SK-N-SH (cell line): ENCODE measurements at regions not wholly inside any gene's neighbourhood (a gene's known extent, or its start where the extent isn't known, plus 50 kb on each side); places are given as distances from the start of the nearest gene placed in this dataset.

Experiments
- CTCF ChIA-PET: fragments of 300-600, 350-600 bp; formaldehyde crosslinking; extraction: SDS; loops from one replicate; lab custom pipeline; 2021; lab: Yijun Ruan, JAX
- POLR2A ChIA-PET: fragments of 350-600 bp; sonication (Branson Sonifier 250); formaldehyde crosslinking; extraction: SDS; loops from one replicate; lab custom pipeline; 2020; ENCODE audit warnings: antibody characterized with exemption, inconsistent platforms; lab: Yijun Ruan, JAX
- DNase-seq: peaks from one replicate; pipeline ENCODE4 v3.0.0; 2012
- H2AFZ ChIP-seq: fragments of 200-600 bp; sonication (generic); 2 replicates; pipeline ENCODE4 v1.8.1; 2016; ENCODE audit warnings: antibody characterized with exemption, mild to moderate bottlenecking, low read depth
- H3F3A ChIP-seq: fragments of 200-600 bp; sonication (generic); replicated peaks from 2 replicates; pipeline ENCODE3; 2016; ENCODE audit warnings: antibody characterized with exemption, mild to moderate bottlenecking; ENCODE audit not compliant: insufficient read depth
- H3K27ac ChIP-seq, 2 experiments: fragments of 200-500 bp in 1 of 2; fragments of 200-600 bp in 1 of 2; sonication (Bioruptor generic) in 1 of 2; sonication (generic), shearing (Covaris generic) in 1 of 2; 2 replicates each; pipeline versions ENCODE4 v1.5.1 to v1.6.1; 2014 to 2016; ENCODE audit warnings: low read depth in 2 of 2, inconsistent platforms in 1 of 2, low read length in 1 of 2, mild to moderate bottlenecking in 1 of 2, mixed read lengths in 1 of 2
- H3K27me3 ChIP-seq: fragments of 200-600 bp; sonication (generic), shearing (Covaris generic); 2 replicates; pipeline ENCODE4 v1.6.1; 2016; ENCODE audit warnings: mixed run types; ENCODE audit not compliant: insufficient read depth
- H3K36me3 ChIP-seq, 2 experiments: fragments of 200-500 bp in 1 of 2; fragments of 200-600 bp in 1 of 2; sonication (Bioruptor generic) in 1 of 2; sonication (generic) in 1 of 2; replicated peaks in 1 of 2; 2 replicates each; pipeline versions ENCODE3 to v1.5.1; 2014 to 2016; ENCODE audit warnings: low read length in 1 of 2, mild to moderate bottlenecking in 1 of 2; ENCODE audit not compliant: insufficient read depth in 2 of 2, control insufficient read depth in 1 of 2
- H3K4me1 ChIP-seq, 2 experiments: fragments of 200-500 bp in 1 of 2; fragments of 200-600 bp in 1 of 2; sonication (Bioruptor generic) in 1 of 2; sonication (generic), shearing (Covaris generic) in 1 of 2; 2 replicates each; pipeline versions ENCODE4 v1.5.1 to v1.6.1; 2014 to 2016; ENCODE audit warnings: low read depth in 1 of 2, low read length in 1 of 2, mixed run types in 1 of 2; ENCODE audit not compliant: insufficient read depth in 2 of 2, control insufficient read depth in 1 of 2
- H3K4me2 ChIP-seq: fragments of 200-600 bp; sonication (generic), shearing (Covaris generic); 2 replicates; pipeline ENCODE4 v1.6.1; 2017; ENCODE audit warnings: mixed run types
- H3K4me3 ChIP-seq, 2 experiments: fragments of 200-500 bp in 1 of 2; fragments of 200-600 bp in 1 of 2; sonication (Bioruptor generic) in 1 of 2; sonication (generic), shearing (Covaris generic) in 1 of 2; 2 replicates each; pipeline versions ENCODE4 v1.5.1 to v1.8.1; 2014 to 2016; ENCODE audit warnings: low read depth in 2 of 2, inconsistent platforms in 1 of 2, low read length in 1 of 2, mild to moderate bottlenecking in 1 of 2, mixed read lengths in 1 of 2, moderate library complexity in 1 of 2
- H3K79me2 ChIP-seq: fragments of 200-600 bp; sonication (generic); 2 replicates; pipeline ENCODE4 v1.8.1; 2017; ENCODE audit warnings: mild to moderate bottlenecking; ENCODE audit not compliant: insufficient read depth
- H3K9ac ChIP-seq: fragments of 200-600 bp; sonication (generic); 2 replicates; pipeline ENCODE4 v1.6.1; 2017; ENCODE audit warnings: mixed run types
- H3K9me2 ChIP-seq: fragments of 200-600 bp; sonication (generic); 2 replicates; pipeline ENCODE4 v1.6.1; 2017; ENCODE audit warnings: mixed run types
- H3K9me3 ChIP-seq: fragments of 200-600 bp; sonication (generic); 2 replicates; pipeline ENCODE4 v1.6.1; 2017; ENCODE audit warnings: mixed run types, mild to moderate bottlenecking, moderate library complexity
- H4K20me1 ChIP-seq: fragments of 200-600 bp; sonication (generic); 2 replicates; pipeline ENCODE4 v1.6.1; 2017; ENCODE audit warnings: mild to moderate bottlenecking, mixed run types; ENCODE audit not compliant: insufficient read depth
- ELF1 ChIP-seq: IDR thresholded peaks from 2 replicates; pipeline ENCODE4 v1.4.0; 2012
- EP300 ChIP-seq, 2 experiments: IDR thresholded peaks; 2 replicates each; pipeline versions ENCODE4 v1.4.0 to v1.6.1; 2012; ENCODE audit warnings: borderline replicate concordance in 1 of 2, low read depth in 1 of 2, low read length in 1 of 2
- FOSL2 ChIP-seq: IDR thresholded peaks from 2 replicates; pipeline ENCODE4 v1.4.0; 2012; ENCODE audit warnings: low read depth, mild to moderate bottlenecking, moderate library complexity, borderline replicate concordance
- FOXJ3 ChIP-seq: sonication (generic); formaldehyde crosslinking; IDR thresholded peaks from 2 replicates; pipeline ENCODE4 v1.5.1; 2020; ENCODE audit warnings: mild to moderate bottlenecking, missing genetic modification reagents
- FOXM1 ChIP-seq: IDR thresholded peaks from 2 replicates; pipeline ENCODE4 v1.4.0; 2012; ENCODE audit warnings: low read depth, mild to moderate bottlenecking
- GABPA ChIP-seq: IDR thresholded peaks from 2 replicates; pipeline ENCODE4 v1.4.0; 2012; ENCODE audit warnings: low read depth, mild to moderate bottlenecking
- GATA2 ChIP-seq: sonication (generic); formaldehyde crosslinking; IDR thresholded peaks from 2 replicates; pipeline ENCODE4 v1.5.0; 2020; ENCODE audit warnings: mild to moderate bottlenecking, missing genetic modification reagents
- JUND ChIP-seq: IDR thresholded peaks from 2 replicates; pipeline ENCODE4 v1.4.0; 2012
- MEF2A ChIP-seq: IDR thresholded peaks from 2 replicates; pipeline ENCODE4 v1.4.0; 2012; ENCODE audit warnings: low read depth, borderline replicate concordance
- NFIC ChIP-seq: IDR thresholded peaks from 2 replicates; pipeline ENCODE4 v1.4.0; 2012; ENCODE audit warnings: borderline replicate concordance
- NRF1 ChIP-seq: IDR thresholded peaks from 2 replicates; pipeline ENCODE4 v1.6.1; 2012; ENCODE audit warnings: low read depth, mild to moderate bottlenecking, low read length
- POLR2AphosphoS5 ChIP-seq: IDR thresholded peaks from 2 replicates; pipeline ENCODE4 v1.6.1; 2012; ENCODE audit warnings: low read depth, low read length
- RAD21 ChIP-seq: IDR thresholded peaks from 2 replicates; pipeline ENCODE4 v1.6.1; 2012; ENCODE audit warnings: mild to moderate bottlenecking, low read length
- RCOR1 ChIP-seq: fragments of 150-350 bp; IDR thresholded peaks from 2 replicates; pipeline ENCODE4 v1.6.1; 2017; ENCODE audit warnings: antibody characterized with exemption, low read length
- RFX5 ChIP-seq: IDR thresholded peaks from 2 replicates; pipeline ENCODE4 v1.6.1; 2012; ENCODE audit warnings: mild to moderate bottlenecking, improper control_type of control experiment, low read length
- RXRA ChIP-seq: IDR thresholded peaks from 2 replicates; pipeline ENCODE4 v1.4.0; 2012; ENCODE audit warnings: low read depth, mild to moderate bottlenecking, borderline replicate concordance
- TAF1 ChIP-seq: IDR thresholded peaks from 2 replicates; pipeline ENCODE4 v1.6.1; 2012; ENCODE audit warnings: low read depth, mild to moderate bottlenecking, low read length, moderate library complexity, borderline replicate concordance
- TCF12 ChIP-seq: IDR thresholded peaks from 2 replicates; pipeline ENCODE4 v1.4.0; 2012
- TEAD4 ChIP-seq: IDR thresholded peaks from 2 replicates; pipeline ENCODE4 v1.4.0; 2012; ENCODE audit warnings: mild to moderate bottlenecking, borderline replicate concordance; ENCODE audit not compliant: insufficient read depth
- WGBS: methylation state at CpG from one replicate; pipeline ENCODE4 v1.1.6; 2017; ENCODE audit warnings: low lambda C conversion rate; 5-methylcytosine and 5-hydroxymethylcytosine counted together
- TF ChIP-seq, protein P1 (sequence below): fragments of 200-600 bp; sonication (generic); IDR thresholded peaks from 2 replicates; pipeline ENCODE4 v1.6.1; 2017; ENCODE audit warnings: antibody characterized with exemption, mild to moderate bottlenecking, moderate library complexity
- TF ChIP-seq, protein P2 (sequence below): IDR thresholded peaks from 2 replicates; pipeline ENCODE4 v1.4.0; 2012; ENCODE audit warnings: low read depth, borderline replicate concordance
- TF ChIP-seq, protein P3 (sequence below): fragments of 150-350 bp; IDR thresholded peaks from 2 replicates; pipeline ENCODE4 v1.6.1; 2016; ENCODE audit warnings: mild to moderate bottlenecking, low read depth, low read length
- TF ChIP-seq, protein P4 (sequence below): IDR thresholded peaks from 2 replicates; pipeline ENCODE4; 2012

DNA sequence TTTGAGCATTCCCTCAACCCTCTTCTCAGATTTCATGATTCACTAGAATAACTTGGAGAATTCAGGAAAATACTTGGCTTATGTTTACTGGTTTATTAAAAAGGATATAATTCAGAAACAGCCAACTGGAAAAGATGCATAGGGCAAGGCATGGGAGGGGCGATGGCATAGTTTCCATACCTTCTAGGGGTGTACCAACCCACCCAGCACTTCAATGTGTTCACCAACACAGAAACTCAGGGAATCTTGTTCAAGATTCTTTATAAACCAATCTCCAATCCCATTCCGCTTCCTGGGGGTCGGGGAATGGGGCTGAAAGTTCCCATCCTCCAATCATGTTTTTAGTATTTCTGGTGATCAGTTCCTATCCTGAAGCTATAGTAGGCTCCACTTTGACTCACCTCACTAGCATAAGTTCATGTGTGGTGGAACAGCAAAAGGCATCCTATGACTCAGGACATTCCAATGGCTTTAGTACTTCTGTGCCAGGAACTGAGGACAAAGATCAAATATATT is 164.4 kb downstream of the SIM1 start (continued):
- TF ChIP-seq, protein P1, sequence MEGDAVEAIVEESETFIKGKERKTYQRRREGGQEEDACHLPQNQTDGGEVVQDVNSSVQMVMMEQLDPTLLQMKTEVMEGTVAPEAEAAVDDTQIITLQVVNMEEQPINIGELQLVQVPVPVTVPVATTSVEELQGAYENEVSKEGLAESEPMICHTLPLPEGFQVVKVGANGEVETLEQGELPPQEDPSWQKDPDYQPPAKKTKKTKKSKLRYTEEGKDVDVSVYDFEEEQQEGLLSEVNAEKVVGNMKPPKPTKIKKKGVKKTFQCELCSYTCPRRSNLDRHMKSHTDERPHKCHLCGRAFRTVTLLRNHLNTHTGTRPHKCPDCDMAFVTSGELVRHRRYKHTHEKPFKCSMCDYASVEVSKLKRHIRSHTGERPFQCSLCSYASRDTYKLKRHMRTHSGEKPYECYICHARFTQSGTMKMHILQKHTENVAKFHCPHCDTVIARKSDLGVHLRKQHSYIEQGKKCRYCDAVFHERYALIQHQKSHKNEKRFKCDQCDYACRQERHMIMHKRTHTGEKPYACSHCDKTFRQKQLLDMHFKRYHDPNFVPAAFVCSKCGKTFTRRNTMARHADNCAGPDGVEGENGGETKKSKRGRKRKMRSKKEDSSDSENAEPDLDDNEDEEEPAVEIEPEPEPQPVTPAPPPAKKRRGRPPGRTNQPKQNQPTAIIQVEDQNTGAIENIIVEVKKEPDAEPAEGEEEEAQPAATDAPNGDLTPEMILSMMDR = no peak

DNA sequence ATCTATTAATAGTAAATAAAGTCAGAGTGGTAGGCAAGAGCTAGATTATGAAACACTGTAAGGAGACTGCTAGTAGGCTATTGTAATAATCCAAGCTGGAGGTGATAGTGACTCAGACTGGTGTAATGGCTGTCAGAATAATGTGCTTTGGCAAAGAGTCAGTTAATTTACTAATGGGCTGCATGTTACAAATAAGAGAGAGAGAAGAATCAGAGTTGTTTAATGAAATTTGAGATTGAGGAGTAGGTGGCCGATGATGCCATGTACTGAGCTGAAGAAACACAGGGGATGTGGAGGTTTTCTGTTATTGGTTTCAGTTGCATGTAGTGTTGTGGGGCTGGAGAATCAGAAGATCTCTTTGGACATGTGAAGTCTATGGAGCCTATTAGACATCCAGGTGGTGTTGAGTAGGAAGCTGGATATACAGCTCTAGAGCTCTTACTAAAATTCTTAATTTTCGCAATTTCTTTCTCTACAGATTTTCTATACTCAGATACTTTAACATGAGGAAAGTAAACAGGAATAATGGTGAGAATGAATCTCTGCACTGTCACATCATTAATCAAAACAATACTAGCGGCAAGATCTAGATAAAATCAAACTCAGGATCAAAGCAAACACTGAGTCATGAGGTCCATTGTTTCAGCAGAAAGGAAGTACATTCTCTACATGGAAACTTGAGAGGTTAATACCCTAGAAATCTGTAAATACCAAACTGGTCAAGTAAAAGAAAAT is 167.7 kb downstream of the SIM1 start:
- Histone ChIP-seq H3K27me3 (no peaks in the 10 kb centered on the region), H3K4me1 (peaks cover 0 to 24% of the 10 kb centered on the region in 2 experiments; a peak in 3 of 4 replicates), H2AFZ (no peak overlapping the region), H3K79me2 (no peaks in the 10 kb centered on the region), H3K9me3 (no peaks in the 10 kb centered on the region), H4K20me1 (no peaks in the 10 kb centered on the region), H3K27ac (peak overlapping the region in 1 of 2 experiments; percentile 91; a peak in 2 of 4 replicates), H3F3A (peaks cover 39% of the 10 kb centered on the region), H3K9ac (peak overlapping the region; percentile 24; the same call in 1 of the 2 replicates), H3K4me3 (peak overlapping the region in 1 of 2 experiments; percentile 16; a peak in 1 of 4 replicates), H3K36me3 (no peaks in the 10 kb centered on the region), H3K4me2 (peak overlapping the region; percentile 39), H3K9me2 (no peaks in the 10 kb centered on the region)
- 37% methylated on average over 3 of the region's 3 CpGs for WGBS
- DNase-seq = no peak
- TF ChIP-seq FOXM1 = peak; percentile 51; the same call in 1 of the 2 replicates
- no peak; the same call in 1 of the 2 replicates for TF ChIP-seq MEF2A
- 0 out of 2 replicates have a peak, but pooled peaks have one; percentile 13 for TF ChIP-seq ELF1
- TF ChIP-seq FOSL2 = peak; percentile 84
- peak; percentile 43; the same call in 1 of the 2 replicates for TF ChIP-seq POLR2AphosphoS5
- TF ChIP-seq JUND = peak; percentile 94
- TF ChIP-seq TCF12 = peak; percentile 88
- TF ChIP-seq NRF1 = no peak
- peak in 1 of 2 experiments; percentile 80; a peak in 2 of 4 replicates for TF ChIP-seq EP300 (IDR thresholded peaks at IDR 0.05; ENCODE audit: borderline replicate concordance in 1 of 2, low read depth in 1 of 2, low read length in 1 of 2)
- TF ChIP-seq FOXJ3 (CRISPR knock-in tag) = no peak
- no peak for TF ChIP-seq RCOR1
- TF ChIP-seq RXRA = peak; percentile 56; the same call in 1 of the 2 replicates
- no peak for TF ChIP-seq GATA2 (CRISPR knock-in tag)
- TF ChIP-seq TEAD4 = peak; percentile 75; the same call in 1 of the 2 replicates
- no peak for TF ChIP-seq GABPA
- TF ChIP-seq RFX5 = no peak
- TF ChIP-seq, protein P2, sequence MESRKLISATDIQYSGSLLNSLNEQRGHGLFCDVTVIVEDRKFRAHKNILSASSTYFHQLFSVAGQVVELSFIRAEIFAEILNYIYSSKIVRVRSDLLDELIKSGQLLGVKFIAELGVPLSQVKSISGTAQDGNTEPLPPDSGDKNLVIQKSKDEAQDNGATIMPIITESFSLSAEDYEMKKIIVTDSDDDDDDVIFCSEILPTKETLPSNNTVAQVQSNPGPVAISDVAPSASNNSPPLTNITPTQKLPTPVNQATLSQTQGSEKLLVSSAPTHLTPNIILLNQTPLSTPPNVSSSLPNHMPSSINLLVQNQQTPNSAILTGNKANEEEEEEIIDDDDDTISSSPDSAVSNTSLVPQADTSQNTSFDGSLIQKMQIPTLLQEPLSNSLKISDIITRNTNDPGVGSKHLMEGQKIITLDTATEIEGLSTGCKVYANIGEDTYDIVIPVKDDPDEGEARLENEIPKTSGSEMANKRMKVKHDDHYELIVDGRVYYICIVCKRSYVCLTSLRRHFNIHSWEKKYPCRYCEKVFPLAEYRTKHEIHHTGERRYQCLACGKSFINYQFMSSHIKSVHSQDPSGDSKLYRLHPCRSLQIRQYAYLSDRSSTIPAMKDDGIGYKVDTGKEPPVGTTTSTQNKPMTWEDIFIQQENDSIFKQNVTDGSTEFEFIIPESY = no peak
- TF ChIP-seq, protein P3, sequence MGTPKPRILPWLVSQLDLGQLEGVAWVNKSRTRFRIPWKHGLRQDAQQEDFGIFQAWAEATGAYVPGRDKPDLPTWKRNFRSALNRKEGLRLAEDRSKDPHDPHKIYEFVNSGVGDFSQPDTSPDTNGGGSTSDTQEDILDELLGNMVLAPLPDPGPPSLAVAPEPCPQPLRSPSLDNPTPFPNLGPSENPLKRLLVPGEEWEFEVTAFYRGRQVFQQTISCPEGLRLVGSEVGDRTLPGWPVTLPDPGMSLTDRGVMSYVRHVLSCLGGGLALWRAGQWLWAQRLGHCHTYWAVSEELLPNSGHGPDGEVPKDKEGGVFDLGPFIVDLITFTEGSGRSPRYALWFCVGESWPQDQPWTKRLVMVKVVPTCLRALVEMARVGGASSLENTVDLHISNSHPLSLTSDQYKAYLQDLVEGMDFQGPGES = no peak
- TF ChIP-seq TAF1 = no peak
- TF ChIP-seq RAD21 = no peak
- peak; percentile 62; the same call in 1 of the 2 replicates for TF ChIP-seq NFIC
- TF ChIP-seq, protein P4, sequence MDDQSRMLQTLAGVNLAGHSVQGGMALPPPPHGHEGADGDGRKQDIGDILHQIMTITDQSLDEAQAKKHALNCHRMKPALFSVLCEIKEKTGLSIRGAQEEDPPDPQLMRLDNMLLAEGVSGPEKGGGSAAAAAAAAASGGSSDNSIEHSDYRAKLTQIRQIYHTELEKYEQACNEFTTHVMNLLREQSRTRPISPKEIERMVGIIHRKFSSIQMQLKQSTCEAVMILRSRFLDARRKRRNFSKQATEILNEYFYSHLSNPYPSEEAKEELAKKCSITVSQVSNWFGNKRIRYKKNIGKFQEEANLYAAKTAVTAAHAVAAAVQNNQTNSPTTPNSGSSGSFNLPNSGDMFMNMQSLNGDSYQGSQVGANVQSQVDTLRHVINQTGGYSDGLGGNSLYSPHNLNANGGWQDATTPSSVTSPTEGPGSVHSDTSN = peak; percentile 93
- POLR2A ChIA-PET = no interaction called here
- CTCF ChIA-PET = no interaction called here
